Sigmoid colon (tissue), 4 donors: ENCODE measurements at regions not wholly inside any gene's neighbourhood (a gene's known extent, or its start where the extent isn't known, plus 50 kb on each side); places are given as distances from the start of the nearest gene placed in this dataset.

Experiments
- CTCF ChIP-seq, 4 experiments: fragments of 450-650 bp in 3 of 4; fragments of 200-600 bp in 1 of 4; IDR thresholded peaks; one replicate each; pipeline ENCODE4 v1.5.1; 2016 to 2019; ENCODE audit warnings: antibody characterized with exemption in 4 of 4, mild to moderate bottlenecking in 3 of 4, moderate library complexity in 2 of 4
- EP300 ChIP-seq, 4 donors: sonication (generic); formaldehyde crosslinking; IDR thresholded peaks; one replicate each; pipeline ENCODE4 v1.6.1; 2017; ENCODE audit warnings: antibody characterized with exemption in 4 of 4
- POLR2A ChIP-seq, 2 donors: fragments of 450-650 bp; IDR thresholded peaks; one replicate each; pipeline ENCODE4 v1.6.1; 2016; ENCODE audit warnings: antibody characterized with exemption in 2 of 2, mild to moderate bottlenecking in 2 of 2, moderate library complexity in 2 of 2
- POLR2AphosphoS5 ChIP-seq, 4 donors: sonication (generic); formaldehyde crosslinking; IDR thresholded peaks; one replicate each; pipeline ENCODE4 v1.6.1; 2017; ENCODE audit warnings: antibody characterized with exemption in 4 of 4

GRCh38 chr1:221522529-221522940 is 219.4 kb downstream of the DUSP10 start:
- no peak for TF ChIP-seq CTCF (IDR thresholded peaks at IDR 0.05)
- no peak for TF ChIP-seq EP300 (IDR thresholded peaks at IDR 0.05)
- TF ChIP-seq POLR2A (IDR thresholded peaks at IDR 0.05): no peak
- TF ChIP-seq POLR2AphosphoS5 (IDR thresholded peaks at IDR 0.05): no peak
